Activated CD4-positive, alpha-beta T cell treated with anti-CD3 and anti-CD28 coated beads, Interleukin-2, amount 10 ng/mL, durations not matched to agents 7 days and 5 days (primary cell): ENCODE measurements at regions not wholly inside any gene's neighbourhood (a gene's known extent, or its start where the extent isn't known, plus 50 kb on each side); places are given as distances from the start of the nearest gene placed in this dataset.

Source experiments
- CTCF ChIA-PET: fragments of 350-600 bp; sonication (Branson Sonifier 250); formaldehyde crosslinking; loops from one replicate; lab custom pipeline; 2021; ENCODE audit warnings: antibody characterized with exemption; lab: Charles Lee
- POLR2A ChIA-PET: fragments of 350-600 bp; sonication (Branson Sonifier 250); formaldehyde crosslinking; loops from one replicate; lab custom pipeline; 2021; ENCODE audit warnings: antibody characterized with exemption; lab: Charles Lee
- DNase-seq: peaks from one replicate; pipeline ENCODE4 v3.0.0-alpha.2; 2020
- H3K27ac Mint-ChIP-seq: one replicate; pipeline ENCODE4 v1.8.0; 2021; ENCODE audit warnings: mild to moderate bottlenecking, moderate library complexity, mixed read lengths
- H3K27me3 Mint-ChIP-seq: one replicate; pipeline ENCODE4 v1.8.0; 2021; ENCODE audit warnings: mixed read lengths
- H3K36me3 Mint-ChIP-seq: one replicate; pipeline ENCODE4 v1.8.0; 2021; ENCODE audit warnings: low read depth, mixed read lengths
- H3K4me1 Mint-ChIP-seq: one replicate; pipeline ENCODE4 v1.8.0; 2021; ENCODE audit warnings: mixed read lengths
- H3K4me3 Mint-ChIP-seq: one replicate; pipeline ENCODE4 v1.8.0; 2021; ENCODE audit warnings: mild to moderate bottlenecking, moderate library complexity, mixed read lengths
- H3K9me3 Mint-ChIP-seq: one replicate; pipeline ENCODE4 v1.8.0; 2021; ENCODE audit warnings: mixed read lengths

DNA sequence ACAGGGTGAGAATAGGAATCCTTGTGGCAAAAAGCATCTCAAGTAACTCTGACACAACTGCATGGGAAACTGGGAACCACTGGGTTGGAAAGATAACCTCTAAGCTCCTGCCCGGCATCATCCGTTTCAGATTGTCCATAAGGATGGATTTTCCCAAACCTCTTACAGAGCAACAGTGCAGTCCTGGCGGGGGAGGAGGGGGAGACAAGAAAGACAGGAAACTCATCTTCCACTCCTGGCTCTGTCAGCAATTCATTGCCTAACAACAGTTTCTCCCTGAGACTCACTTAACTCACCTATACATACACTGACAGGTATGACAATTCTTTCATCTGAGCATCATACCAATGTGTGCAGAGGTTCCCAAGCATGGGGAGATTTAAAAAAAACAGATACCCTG, 279.0 kb downstream of the RPLP1 start:
- Mint-ChIP-seq H3K27me3 (peaks cover 15% of the 10 kb centered on the region), H3K36me3 (no peaks in the 10 kb centered on the region), H3K27ac (no peak overlapping the region), H3K9me3 (peaks cover 2% of the 10 kb centered on the region), H3K4me1 (peaks cover 46% of the 10 kb centered on the region), H3K4me3 (no peak overlapping the region)
- POLR2A ChIA-PET, result interaction anchor here (0.7 kb wide), 1 partner anchor 124 kb away, joined by 4 read pairs; no protein-coding TSS in a partner anchor
- DNase-seq, result no peak
- CTCF ChIA-PET, result interaction anchor here (0.9 to 3.4 kb wide), 4 partner anchors 12 to 25 kb away, joined by 3 to 14 read pairs (median 6); no protein-coding TSS in a partner anchor

DNA sequence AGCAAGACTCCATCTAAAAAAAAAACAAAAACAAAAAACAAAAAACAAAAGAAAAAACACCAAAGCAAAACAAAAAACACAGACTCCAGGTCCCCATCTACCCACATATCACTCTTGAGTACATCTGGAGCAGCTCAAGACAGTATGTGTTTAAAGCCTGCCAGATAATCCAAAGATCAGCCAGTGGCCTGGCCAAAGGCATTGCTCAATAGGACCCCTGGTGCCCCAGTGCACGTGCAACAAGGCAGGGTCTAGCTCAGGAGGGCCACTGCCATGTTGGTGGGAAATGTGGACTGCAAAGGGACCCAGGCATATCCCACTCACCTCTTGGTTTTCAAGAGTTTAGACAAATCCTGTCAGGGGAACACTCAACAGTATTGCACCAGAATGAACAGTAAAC, 279.5 kb downstream of the RPLP1 start:
- Mint-ChIP-seq H3K4me1 (peaks cover 43% of the 10 kb centered on the region), H3K9me3 (peaks cover 5% of the 10 kb centered on the region), H3K27ac (no peak overlapping the region), H3K4me3 (no peak overlapping the region), H3K36me3 (peaks cover 4% of the 10 kb centered on the region), H3K27me3 (peaks cover 19% of the 10 kb centered on the region)
- no peak for DNase-seq
- ChIA-PET CTCF (interaction anchor here (1.1 to 3.4 kb wide), 4 partner anchors 12 to 25 kb away, joined by 3 to 14 read pairs (median 5); no protein-coding TSS in a partner anchor), POLR2A (interaction anchor here (0.6 to 0.7 kb wide), 2 partner anchors 81 to 124 kb away, joined by 4 to 5 read pairs; no protein-coding TSS in a partner anchor)

DNA sequence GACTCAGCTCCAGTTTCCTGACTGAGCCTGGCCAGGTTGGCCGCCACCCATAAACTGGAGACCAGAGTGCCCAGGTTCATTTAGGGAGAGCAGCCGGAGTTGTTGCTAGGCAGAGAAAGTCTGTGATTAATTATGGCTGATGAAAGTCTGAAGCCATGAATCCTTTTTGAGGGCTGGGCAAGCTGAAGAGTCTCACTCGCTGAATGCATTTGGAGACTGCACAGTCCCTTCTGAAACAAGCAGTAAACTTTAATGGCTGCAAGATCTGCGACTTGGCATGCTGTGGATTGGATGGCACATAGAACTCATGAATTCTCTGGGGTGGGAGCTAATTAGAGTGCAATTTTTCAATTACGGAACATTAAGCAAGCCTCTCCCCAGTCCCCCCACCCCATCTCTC, 282.1 kb downstream of the RPLP1 start:
- CTCF ChIA-PET, result interaction anchor here (1.7 kb wide), 2 partner anchors 12 to 15 kb away, joined by 5 to 6 read pairs; no protein-coding TSS in a partner anchor

DNA sequence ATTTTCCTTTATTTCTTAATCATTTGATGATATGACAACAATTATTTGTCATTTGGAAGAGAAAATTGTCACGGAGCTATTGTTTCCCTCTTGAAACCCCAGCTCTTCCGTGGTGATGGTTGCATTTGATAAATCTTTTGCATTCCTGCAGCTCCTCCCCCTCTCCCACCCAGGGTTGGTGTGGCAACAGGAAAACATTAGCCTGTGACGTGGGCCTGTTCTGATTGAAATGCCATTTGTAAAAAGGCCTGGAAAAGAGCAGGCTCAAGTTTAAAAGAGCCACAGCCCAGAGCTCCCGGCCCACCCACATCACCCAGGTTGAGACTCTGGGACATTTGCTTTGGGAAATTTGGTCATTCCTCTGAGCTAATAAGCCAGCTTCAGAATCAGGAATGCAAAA, 282.5 kb downstream of the RPLP1 start:
- H3K36me3 Mint-ChIP-seq, result peaks cover 5% of the 10 kb centered on the region
- no peak for DNase-seq
- no peak overlapping the region for H3K4me3 Mint-ChIP-seq
- H3K27ac Mint-ChIP-seq, result no peak overlapping the region
- CTCF ChIA-PET, result interaction anchor here (1.7 kb wide), 2 partner anchors 12 to 15 kb away, joined by 5 to 6 read pairs; no protein-coding TSS in a partner anchor
- peaks cover 21% of the 10 kb centered on the region for H3K4me1 Mint-ChIP-seq
- peaks cover 24% of the 10 kb centered on the region for H3K9me3 Mint-ChIP-seq
- H3K27me3 Mint-ChIP-seq, result peaks cover 27% of the 10 kb centered on the region
- POLR2A ChIA-PET, result no interaction called here

More for the DNA sequence above, 282.1 kb downstream of the RPLP1 start:
- Mint-ChIP-seq H3K27me3 (peaks cover 27% of the 10 kb centered on the region), H3K27ac (no peak overlapping the region), H3K9me3 (peaks cover 21% of the 10 kb centered on the region), H3K4me3 (no peak overlapping the region), H3K36me3 (peaks cover 5% of the 10 kb centered on the region), H3K4me1 (peaks cover 24% of the 10 kb centered on the region)
- POLR2A ChIA-PET, result no interaction called here
- DNase-seq, result no peak

DNA sequence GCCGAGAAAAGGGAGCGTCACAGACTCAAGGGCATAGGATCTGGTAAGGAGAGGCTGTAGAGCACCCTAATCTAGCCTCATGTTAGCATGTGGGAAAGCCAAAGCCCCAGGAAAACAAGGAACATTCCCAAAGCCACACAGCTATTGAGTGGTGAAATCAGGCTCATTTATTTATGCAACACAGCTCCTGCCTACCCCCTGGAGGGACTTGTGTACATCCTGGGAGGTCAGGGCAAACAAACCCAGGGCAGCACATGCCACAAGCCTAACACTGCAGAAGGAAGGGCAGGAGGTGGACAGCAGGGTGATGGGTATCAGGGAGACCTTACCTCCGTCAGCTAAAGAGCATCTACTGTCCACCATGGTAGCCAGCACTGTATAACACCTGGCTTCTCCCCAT, 283.5 kb downstream of the RPLP1 start:
- Mint-ChIP-seq H3K4me3 (no peak overlapping the region), H3K9me3 (peaks cover 31% of the 10 kb centered on the region), H3K36me3 (peaks cover 5% of the 10 kb centered on the region), H3K4me1 (peaks cover 14% of the 10 kb centered on the region), H3K27me3 (peaks cover 26% of the 10 kb centered on the region), H3K27ac (no peak overlapping the region)
- ChIA-PET POLR2A (no interaction called here), CTCF (no interaction called here)
- DNase-seq, result no peak

DNA sequence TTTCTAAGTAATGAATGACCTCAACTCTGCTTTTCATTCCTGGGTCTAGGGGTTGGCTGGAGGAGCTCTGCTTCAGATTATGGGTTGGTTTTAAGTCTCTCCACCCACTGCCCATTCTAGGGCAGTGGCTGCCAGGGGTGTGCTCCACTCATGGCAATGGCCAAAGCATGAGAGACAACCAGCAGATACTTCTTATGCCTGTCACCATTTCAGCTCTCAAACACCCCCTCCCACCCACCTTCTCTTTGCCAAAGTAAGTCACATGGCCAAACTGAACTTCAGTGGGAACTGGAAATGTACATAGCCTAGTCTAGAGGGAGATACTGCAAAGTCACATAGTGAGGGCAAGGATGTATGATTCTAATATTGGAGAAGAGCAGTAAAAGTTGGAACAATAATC, 285.3 kb downstream of the RPLP1 start:
- H3K27me3 Mint-ChIP-seq, result peaks cover 26% of the 10 kb centered on the region
- ChIA-PET POLR2A (no interaction called here), CTCF (interaction anchor here (0.9 to 1.5 kb wide), 2 partner anchors 12 to 18 kb away, joined by 3 read pairs; no protein-coding TSS in a partner anchor)

DNA sequence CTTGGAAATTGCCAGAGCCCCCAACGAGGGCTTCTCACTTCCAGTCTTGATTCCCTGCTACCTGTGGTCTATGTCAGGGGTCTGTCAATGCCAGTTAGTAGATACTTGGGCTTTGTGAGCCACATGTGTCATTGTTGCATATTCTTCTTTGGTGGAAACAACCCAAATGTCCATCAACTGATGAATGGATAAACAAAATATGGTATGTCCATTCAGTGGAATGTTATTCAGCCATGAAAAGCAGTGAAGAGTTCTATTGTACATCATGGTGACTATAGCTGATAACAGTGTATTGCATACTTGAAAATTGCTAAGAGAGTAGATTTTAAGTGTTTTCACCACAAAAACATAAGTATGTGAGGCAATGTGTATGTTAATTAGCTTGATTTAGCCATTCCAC, 288.1 kb downstream of the RPLP1 start:
- Mint-ChIP-seq H3K36me3 (peaks cover 6% of the 10 kb centered on the region), H3K27me3 (peaks cover 21% of the 10 kb centered on the region), H3K9me3 (peaks cover 32% of the 10 kb centered on the region), H3K4me3 (no peak overlapping the region), H3K4me1 (peaks cover 32% of the 10 kb centered on the region), H3K27ac (no peak overlapping the region)
- POLR2A ChIA-PET, result no interaction called here
- DNase-seq, result no peak
- CTCF ChIA-PET, result interaction anchor here (0.9 to 1.1 kb wide), 2 partner anchors 19 to 263 kb away, joined by 3 read pairs; no protein-coding TSS in a partner anchor

More for the DNA sequence above, 285.3 kb downstream of the RPLP1 start:
- peaks cover 33% of the 10 kb centered on the region for H3K9me3 Mint-ChIP-seq
- no peak overlapping the region for H3K27ac Mint-ChIP-seq
- H3K4me1 Mint-ChIP-seq, result peaks cover 11% of the 10 kb centered on the region
- no peak for DNase-seq
- peaks cover 6% of the 10 kb centered on the region for H3K36me3 Mint-ChIP-seq
- H3K4me3 Mint-ChIP-seq, result no peak overlapping the region

DNA sequence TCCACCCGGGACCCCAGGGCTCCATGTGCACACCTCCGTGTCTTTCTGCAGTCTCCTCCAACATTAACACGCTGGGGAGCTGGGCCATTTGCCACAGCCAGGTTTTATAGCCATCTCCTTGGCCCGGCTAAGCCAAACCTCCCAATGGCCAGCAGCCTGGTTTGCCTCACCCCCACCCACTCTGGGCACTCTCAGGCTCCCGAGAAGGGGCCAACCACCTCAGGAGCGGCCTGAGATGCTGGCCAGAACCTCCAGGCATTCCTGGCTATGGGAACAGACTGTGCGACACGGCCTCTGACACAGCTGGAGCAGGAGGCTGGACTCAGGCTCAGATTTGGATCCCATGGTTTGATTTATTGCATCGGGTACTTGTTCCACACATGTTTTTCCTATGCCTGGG, 289.7 kb downstream of the RPLP1 start:
- Mint-ChIP-seq H3K4me3 (no peak overlapping the region), H3K9me3 (peaks cover 27% of the 10 kb centered on the region), H3K27ac (no peak overlapping the region), H3K4me1 (peaks cover 32% of the 10 kb centered on the region), H3K36me3 (peaks cover 2% of the 10 kb centered on the region), H3K27me3 (peaks cover 9% of the 10 kb centered on the region)
- ChIA-PET POLR2A (no interaction called here), CTCF (interaction anchor here (1.5 to 1.8 kb wide), 2 partner anchors 10 to 12 kb away, joined by 4 to 6 read pairs; no protein-coding TSS in a partner anchor)
- DNase-seq, result no peak

DNA sequence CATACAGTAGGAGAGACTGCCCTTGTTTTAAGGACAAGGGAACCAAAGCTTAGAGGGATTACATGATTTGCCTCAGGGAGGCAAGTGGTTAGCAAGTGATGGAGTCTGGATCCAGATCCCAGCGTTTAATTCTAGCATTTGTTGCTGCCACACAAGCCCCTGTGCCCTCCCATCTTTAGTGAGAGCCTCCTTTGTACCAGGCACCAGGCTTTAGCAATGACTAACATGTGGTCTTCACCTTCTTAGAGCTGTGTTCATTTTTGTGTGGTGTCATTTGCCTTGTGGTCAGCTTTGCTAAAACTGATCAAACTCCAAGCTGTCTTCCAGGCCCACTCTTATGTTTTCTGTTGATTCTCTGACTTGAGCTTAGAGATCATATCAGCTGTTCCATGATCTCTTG, 290.5 kb downstream of the RPLP1 start:
- Mint-ChIP-seq H3K27me3 (peaks cover 9% of the 10 kb centered on the region), H3K9me3 (peaks cover 22% of the 10 kb centered on the region)

DNA sequence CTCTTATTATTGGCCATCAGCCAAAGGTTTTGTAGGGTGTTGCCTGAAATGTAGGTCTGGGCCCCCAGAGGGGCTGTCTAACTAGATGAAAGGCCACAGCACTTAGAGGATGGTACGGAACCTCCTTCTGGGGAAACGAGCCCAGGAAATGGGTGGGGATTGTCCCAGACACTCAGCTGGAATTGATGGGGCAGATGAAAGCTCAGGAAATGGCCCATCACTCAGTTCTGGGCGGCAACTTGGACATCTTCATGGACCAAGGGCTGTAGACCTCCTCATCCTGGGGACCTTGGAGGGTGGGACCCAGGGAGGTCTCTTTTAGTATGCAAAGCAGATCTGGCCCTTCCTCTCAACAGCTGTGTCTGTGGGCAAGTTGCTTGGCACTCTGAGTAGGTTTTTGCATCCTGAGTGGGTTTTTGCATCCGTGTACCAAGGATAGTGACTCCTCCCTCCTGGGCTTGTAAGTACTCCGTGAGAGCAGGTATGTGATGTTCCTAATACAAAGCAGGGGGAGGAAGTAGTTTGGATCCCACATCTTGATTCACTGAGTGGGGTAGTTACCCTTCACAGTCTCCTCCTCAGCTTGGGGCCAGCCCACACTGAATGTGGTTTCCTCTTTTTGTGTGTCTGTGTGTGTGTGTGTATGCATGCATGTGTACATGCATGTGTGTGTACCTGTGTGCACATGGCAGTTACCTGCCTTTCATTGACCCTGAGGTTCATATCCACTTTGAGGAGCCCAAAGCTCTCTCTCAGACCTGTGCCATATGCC, 292.0 kb downstream of the RPLP1 start:
- ChIA-PET POLR2A (no interaction called here), CTCF (interaction anchor here (1.1 to 3.1 kb wide), 5 partner anchors 10 to 279 kb away, joined by 3 to 14 read pairs (median 6); no protein-coding TSS in a partner anchor)
- Mint-ChIP-seq H3K4me1 (peaks cover 48% of the 10 kb centered on the region), H3K27ac (no peak overlapping the region), H3K9me3 (peaks cover 14% of the 10 kb centered on the region), H3K27me3 (peaks cover 8% of the 10 kb centered on the region), H3K36me3 (peaks cover 4% of the 10 kb centered on the region), H3K4me3 (no peak overlapping the region)
- DNase-seq, result no peak

More for the DNA sequence above, 290.5 kb downstream of the RPLP1 start:
- Mint-ChIP-seq H3K4me3 (no peak overlapping the region), H3K36me3 (peaks cover 2% of the 10 kb centered on the region), H3K27ac (no peak overlapping the region), H3K4me1 (peaks cover 34% of the 10 kb centered on the region)
- ChIA-PET CTCF (interaction anchor here (0.8 to 3.1 kb wide), 9 partner anchors 10 to 281 kb away, joined by 3 to 14 read pairs (median 4); no protein-coding TSS in a partner anchor), POLR2A (interaction anchor here (0.9 kb wide), 1 partner anchor 18 kb away, joined by 8 read pairs; no protein-coding TSS in a partner anchor)
- no peak for DNase-seq

DNA sequence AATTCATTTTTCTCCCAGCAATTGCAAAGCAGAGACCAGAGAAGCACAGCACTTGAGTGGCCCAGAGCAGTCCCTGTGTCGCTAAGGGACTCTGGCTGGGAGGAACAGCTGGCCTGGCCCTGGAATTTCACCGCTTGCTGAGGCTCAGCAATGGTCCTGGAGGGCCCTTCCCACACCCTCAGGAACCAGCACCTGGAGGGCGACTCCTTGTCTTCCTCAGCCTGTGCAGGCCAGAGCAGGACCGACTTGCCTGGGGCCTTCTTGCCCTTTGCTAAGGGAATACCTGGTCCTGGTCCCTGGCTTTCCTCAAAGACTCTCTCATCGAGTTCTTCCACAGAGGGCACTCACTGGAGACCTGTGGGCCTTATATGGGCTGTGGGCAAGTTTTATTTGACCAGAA, 294.6 kb downstream of the RPLP1 start:
- Mint-ChIP-seq H3K9me3 (peaks cover 10% of the 10 kb centered on the region), H3K27me3 (peaks cover 6% of the 10 kb centered on the region), H3K27ac (no peak overlapping the region), H3K4me1 (peaks cover 67% of the 10 kb centered on the region), H3K4me3 (no peak overlapping the region), H3K36me3 (peaks cover 18% of the 10 kb centered on the region)
- ChIA-PET CTCF (interaction anchor here (3.2 kb wide), 1 partner anchor 27 kb away, joined by 12 read pairs; no protein-coding TSS in a partner anchor), POLR2A (no interaction called here)
- no peak for DNase-seq

DNA sequence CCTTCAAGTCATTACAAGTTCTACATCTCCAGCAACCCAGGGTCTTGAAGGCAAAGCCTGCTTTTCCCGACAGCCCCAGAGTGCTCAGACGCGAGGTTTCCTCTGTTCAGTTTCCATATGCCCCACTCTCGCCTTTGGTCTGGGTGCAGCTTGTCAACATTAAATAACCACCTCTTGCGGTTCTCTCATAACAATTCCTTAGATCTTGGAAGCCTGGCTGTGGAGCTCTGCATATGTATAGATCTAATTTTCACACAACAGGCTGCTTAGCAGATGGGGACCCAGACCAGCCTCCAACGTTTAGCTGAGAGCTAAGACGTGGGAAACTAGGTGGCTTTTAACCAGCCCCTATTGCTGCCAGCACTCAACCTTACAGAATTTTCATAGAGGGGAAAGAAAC, 295.5 kb downstream of the RPLP1 start:
- H3K36me3 Mint-ChIP-seq, result peaks cover 26% of the 10 kb centered on the region
- peaks cover 69% of the 10 kb centered on the region for H3K4me1 Mint-ChIP-seq
- H3K27ac Mint-ChIP-seq, result no peak overlapping the region
- ChIA-PET CTCF (interaction anchor here (1.3 to 3.2 kb wide), 3 partner anchors 9 to 28 kb away, joined by 4 to 12 read pairs (median 4); no protein-coding TSS in a partner anchor), POLR2A (no interaction called here)
- H3K4me3 Mint-ChIP-seq, result no peak overlapping the region
- no peak for DNase-seq
- peaks cover 8% of the 10 kb centered on the region for H3K27me3 Mint-ChIP-seq
- H3K9me3 Mint-ChIP-seq, result peaks cover 16% of the 10 kb centered on the region
